ENCODE measurements at regions not wholly inside any gene's neighbourhood (a gene's known extent, or its start where the extent isn't known, plus 50 kb on each side); places are given as distances from the start of the nearest gene placed in this dataset.
"Not testable (repeated sequence)": the region's sequence is repeated elsewhere in the genome, so short reads cannot be mapped to it uniquely, and the experiment has no call there.

GRCh38 chr5:43837091-43837490 lies 234.1 kb downstream of the NNT start:
- Histone ChIP-seq H3K9me3 (ENCODE audit: control insufficient read depth, insufficient read depth, low read depth, low read length) (no peaks in the 10 kb centered on the region), H3K4me1 (ENCODE audit: control insufficient read depth, insufficient read depth, low read length) (no peaks in the 10 kb centered on the region), H3K4me3 (ENCODE audit: low read depth, low read length) (no peak overlapping the region), H3K27ac (ENCODE audit: low read depth, low read length) (no peak overlapping the region), H3K27me3 (ENCODE audit: control insufficient read depth, insufficient read depth, low read length) (no peaks in the 10 kb centered on the region), H3K36me3 (ENCODE audit: control insufficient read depth, insufficient read depth, low read length) (no peaks in the 10 kb centered on the region), H3K9ac (ENCODE audit: low read length) (no peak overlapping the region)

GRCh38 chr5:43833961-43834360 lies 231.0 kb downstream of the NNT start:
- no peak overlapping the region for H3K27ac ChIP-seq (ENCODE audit: low read depth, low read length)

GRCh38 chr5:43824325-43824964 lies 221.5 kb downstream of the NNT start:
- peaks cover 34% of the 10 kb centered on the region for H3K9me3 ChIP-seq (ENCODE audit: control insufficient read depth, insufficient read depth, low read depth, low read length)
- H3K36me3 ChIP-seq (ENCODE audit: control insufficient read depth, insufficient read depth, low read length): not testable (repeated sequence)

More at GRCh38 chr5:43833961-43834360, 231.0 kb downstream of the NNT start:
- H3K4me1 ChIP-seq (ENCODE audit: control insufficient read depth, insufficient read depth, low read length): no peaks in the 10 kb centered on the region
- no peak overlapping the region for H3K9ac ChIP-seq (ENCODE audit: low read length)
- H3K36me3 ChIP-seq (ENCODE audit: control insufficient read depth, insufficient read depth, low read length): no peaks in the 10 kb centered on the region
- 0 out of 2 replicates have a peak, but pooled peaks cover 4% of the 10 kb centered on the region for H3K9me3 ChIP-seq (ENCODE audit: control insufficient read depth, insufficient read depth, low read depth, low read length)
- no peaks in the 10 kb centered on the region for H3K27me3 ChIP-seq (ENCODE audit: control insufficient read depth, insufficient read depth, low read length)
- no peak overlapping the region for H3K4me3 ChIP-seq (ENCODE audit: low read depth, low read length)

GRCh38 chr5:43818394-43818793 lies 215.4 kb downstream of the NNT start:
- not testable (repeated sequence) for H3K27me3 ChIP-seq (ENCODE audit: control insufficient read depth, insufficient read depth, low read length); H3K4me1 ChIP-seq (ENCODE audit: control insufficient read depth, insufficient read depth, low read length); H3K4me3 ChIP-seq (ENCODE audit: low read depth, low read length); H3K9ac ChIP-seq (ENCODE audit: low read length); H3K36me3 ChIP-seq (ENCODE audit: control insufficient read depth, insufficient read depth, low read length); H3K27ac ChIP-seq (ENCODE audit: low read depth, low read length)
- peaks cover 55% of the 10 kb centered on the region for H3K9me3 ChIP-seq (ENCODE audit: control insufficient read depth, insufficient read depth, low read depth, low read length)

More at GRCh38 chr5:43824325-43824964, 221.5 kb downstream of the NNT start:
- not testable (repeated sequence) for H3K27me3 ChIP-seq (ENCODE audit: control insufficient read depth, insufficient read depth, low read length); H3K27ac ChIP-seq (ENCODE audit: low read depth, low read length); H3K4me1 ChIP-seq (ENCODE audit: control insufficient read depth, insufficient read depth, low read length); H3K9ac ChIP-seq (ENCODE audit: low read length); H3K4me3 ChIP-seq (ENCODE audit: low read depth, low read length)

GRCh38 chr5:43815497-43815896 lies 212.5 kb downstream of the NNT start:
- H3K27ac ChIP-seq (ENCODE audit: low read depth, low read length): no peak overlapping the region
- no peaks in the 10 kb centered on the region for H3K4me1 ChIP-seq (ENCODE audit: control insufficient read depth, insufficient read depth, low read length)
- peaks cover 48% of the 10 kb centered on the region for H3K9me3 ChIP-seq (ENCODE audit: control insufficient read depth, insufficient read depth, low read depth, low read length)
- no peak overlapping the region for H3K9ac ChIP-seq (ENCODE audit: low read length)
- no peak overlapping the region for H3K4me3 ChIP-seq (ENCODE audit: low read depth, low read length)
- no peaks in the 10 kb centered on the region for H3K27me3 ChIP-seq (ENCODE audit: control insufficient read depth, insufficient read depth, low read length)
- H3K36me3 ChIP-seq (ENCODE audit: control insufficient read depth, insufficient read depth, low read length): no peaks in the 10 kb centered on the region

GRCh38 chr5:43804723-43805122 lies 201.7 kb downstream of the NNT start:
- H3K36me3 ChIP-seq (ENCODE audit: control insufficient read depth, insufficient read depth, low read length): no peaks in the 10 kb centered on the region
- no peaks in the 10 kb centered on the region for H3K27me3 ChIP-seq (ENCODE audit: control insufficient read depth, insufficient read depth, low read length)
- no peaks in the 10 kb centered on the region for H3K4me1 ChIP-seq (ENCODE audit: control insufficient read depth, insufficient read depth, low read length)
- no peak overlapping the region for H3K9ac ChIP-seq (ENCODE audit: low read length)
- H3K9me3 ChIP-seq (ENCODE audit: control insufficient read depth, insufficient read depth, low read depth, low read length): peaks cover 3% of the 10 kb centered on the region; the same call in 1 of the 2 replicates
- no peak overlapping the region for H3K4me3 ChIP-seq (ENCODE audit: low read depth, low read length)
- no peak overlapping the region for H3K27ac ChIP-seq (ENCODE audit: low read depth, low read length)

- H3K4me1 ChIP-seq (ENCODE audit: control insufficient read depth, insufficient read depth, low read length): no peaks in the 10 kb centered on the region
- H3K36me3 ChIP-seq (ENCODE audit: control insufficient read depth, insufficient read depth, low read length): no peaks in the 10 kb centered on the region
- no peak overlapping the region for H3K9ac ChIP-seq (ENCODE audit: low read length)
- H3K27ac ChIP-seq (ENCODE audit: low read depth, low read length): no peak overlapping the region
- peaks cover 3% of the 10 kb centered on the region; the same call in 1 of the 2 replicates for H3K9me3 ChIP-seq (ENCODE audit: control insufficient read depth, insufficient read depth, low read depth, low read length)
- no peak overlapping the region for H3K4me3 ChIP-seq (ENCODE audit: low read depth, low read length)
- no peaks in the 10 kb centered on the region for H3K27me3 ChIP-seq (ENCODE audit: control insufficient read depth, insufficient read depth, low read length)
Measured at GRCh38 chr5:43804041-43804440, 201.1 kb downstream of the NNT start.

GRCh38 chr5:43802651-43803050 lies 199.7 kb downstream of the NNT start:
- no peaks in the 10 kb centered on the region for H3K4me1 ChIP-seq (ENCODE audit: control insufficient read depth, insufficient read depth, low read length)
- no peak overlapping the region for H3K4me3 ChIP-seq (ENCODE audit: low read depth, low read length)
- no peaks in the 10 kb centered on the region for H3K36me3 ChIP-seq (ENCODE audit: control insufficient read depth, insufficient read depth, low read length)
- no peak overlapping the region for H3K27ac ChIP-seq (ENCODE audit: low read depth, low read length)
- no peaks in the 10 kb centered on the region for H3K27me3 ChIP-seq (ENCODE audit: control insufficient read depth, insufficient read depth, low read length)
- H3K9ac ChIP-seq (ENCODE audit: low read length): no peak overlapping the region
- H3K9me3 ChIP-seq (ENCODE audit: control insufficient read depth, insufficient read depth, low read depth, low read length): 0 out of 2 replicates have a peak, but pooled peaks cover under 1% of the 10 kb centered on the region

- Histone ChIP-seq H3K9me3 (ENCODE audit: control insufficient read depth, insufficient read depth, low read depth, low read length) (no peaks in the 10 kb centered on the region), H3K27me3 (ENCODE audit: control insufficient read depth, insufficient read depth, low read length) (no peaks in the 10 kb centered on the region), H3K36me3 (ENCODE audit: control insufficient read depth, insufficient read depth, low read length) (no peaks in the 10 kb centered on the region), H3K27ac (ENCODE audit: low read depth, low read length) (no peak overlapping the region), H3K9ac (ENCODE audit: low read length) (no peak overlapping the region), H3K4me1 (ENCODE audit: control insufficient read depth, insufficient read depth, low read length) (no peaks in the 10 kb centered on the region), H3K4me3 (ENCODE audit: low read depth, low read length) (no peak overlapping the region)
Measured at GRCh38 chr5:43802119-43802518, 199.1 kb downstream of the NNT start.

GRCh38 chr5:43798740-43799139 lies 195.8 kb downstream of the NNT start:
- Histone ChIP-seq H3K27ac (ENCODE audit: low read depth, low read length) (no peak overlapping the region), H3K4me1 (ENCODE audit: control insufficient read depth, insufficient read depth, low read length) (no peaks in the 10 kb centered on the region), H3K9me3 (ENCODE audit: control insufficient read depth, insufficient read depth, low read depth, low read length) (no peaks in the 10 kb centered on the region)

GRCh38 chr5:43791880-43792279 lies 188.9 kb downstream of the NNT start:
- H3K9ac ChIP-seq (ENCODE audit: low read length); H3K36me3 ChIP-seq (ENCODE audit: control insufficient read depth, insufficient read depth, low read length); H3K4me3 ChIP-seq (ENCODE audit: low read depth, low read length); H3K4me1 ChIP-seq (ENCODE audit: control insufficient read depth, insufficient read depth, low read length); H3K27ac ChIP-seq (ENCODE audit: low read depth, low read length); H3K27me3 ChIP-seq (ENCODE audit: control insufficient read depth, insufficient read depth, low read length): not testable (repeated sequence)
- peaks cover 40% of the 10 kb centered on the region for H3K9me3 ChIP-seq (ENCODE audit: control insufficient read depth, insufficient read depth, low read depth, low read length)

More at GRCh38 chr5:43798740-43799139, 195.8 kb downstream of the NNT start:
- Histone ChIP-seq H3K4me3 (ENCODE audit: low read depth, low read length) (no peak overlapping the region), H3K9ac (ENCODE audit: low read length) (no peak overlapping the region), H3K27me3 (ENCODE audit: control insufficient read depth, insufficient read depth, low read length) (no peaks in the 10 kb centered on the region), H3K36me3 (ENCODE audit: control insufficient read depth, insufficient read depth, low read length) (no peaks in the 10 kb centered on the region)

Measured in HUES6 (cell line).